ENCODE measurements at regions not wholly inside any gene's neighbourhood (a gene's known extent, or its start where the extent isn't known, plus 50 kb on each side); places are given as distances from the start of the nearest gene placed in this dataset.
A peak's percentile ranks its signal among the peaks of the same experiment; 100 is the strongest.

DNA sequence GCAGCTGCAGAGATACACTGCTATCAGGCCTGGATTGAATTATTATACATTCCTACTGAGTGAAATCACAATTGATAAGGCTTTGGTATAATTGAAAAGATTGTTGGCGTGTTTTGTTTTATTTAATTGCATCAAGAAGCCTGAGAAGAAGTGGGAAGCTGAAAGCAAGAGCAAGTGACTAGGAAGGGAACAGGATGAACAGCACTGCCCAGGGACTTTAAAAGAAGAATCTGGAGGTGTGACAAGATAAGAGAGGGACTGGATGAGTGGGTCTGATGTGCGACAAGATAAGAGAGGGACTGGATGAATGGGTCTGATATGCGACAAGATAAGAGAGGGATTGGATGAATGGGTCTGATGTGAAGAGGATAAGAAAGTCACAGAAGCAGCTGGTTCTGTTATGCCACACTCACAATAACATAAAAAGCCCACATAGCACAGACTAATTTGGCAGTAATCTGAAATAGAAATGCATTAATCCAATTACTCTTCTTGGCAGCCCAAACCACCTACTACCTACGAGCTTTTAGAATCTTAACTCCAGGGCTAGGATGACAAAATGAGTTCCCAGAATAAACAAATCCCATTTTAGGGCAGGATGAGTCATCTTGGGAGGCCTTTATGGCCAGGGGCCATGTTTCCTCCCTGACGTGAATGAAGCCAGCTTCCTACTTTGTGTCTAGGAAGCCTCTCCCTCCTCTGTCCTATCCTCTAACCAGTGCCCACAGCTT, 129.7 kb downstream of the DUSP10 start:
- DNase-seq (ENCODE audit: extremely low spot score) = peak; percentile 59
- no peak for TF ChIP-seq TARDBP (IDR thresholded peaks at IDR 0.05)
- no peak for TF ChIP-seq FOXK2 (IDR thresholded peaks at IDR 0.05)
- POLR2A ChIA-PET = interaction anchor here (0.6 to 0.7 kb wide), 2 partner anchors 129 to 1707 kb away, joined by 3 read pairs; partner anchors contain the start of gene DUSP10
- CTCF ChIA-PET = no interaction called here

DNA sequence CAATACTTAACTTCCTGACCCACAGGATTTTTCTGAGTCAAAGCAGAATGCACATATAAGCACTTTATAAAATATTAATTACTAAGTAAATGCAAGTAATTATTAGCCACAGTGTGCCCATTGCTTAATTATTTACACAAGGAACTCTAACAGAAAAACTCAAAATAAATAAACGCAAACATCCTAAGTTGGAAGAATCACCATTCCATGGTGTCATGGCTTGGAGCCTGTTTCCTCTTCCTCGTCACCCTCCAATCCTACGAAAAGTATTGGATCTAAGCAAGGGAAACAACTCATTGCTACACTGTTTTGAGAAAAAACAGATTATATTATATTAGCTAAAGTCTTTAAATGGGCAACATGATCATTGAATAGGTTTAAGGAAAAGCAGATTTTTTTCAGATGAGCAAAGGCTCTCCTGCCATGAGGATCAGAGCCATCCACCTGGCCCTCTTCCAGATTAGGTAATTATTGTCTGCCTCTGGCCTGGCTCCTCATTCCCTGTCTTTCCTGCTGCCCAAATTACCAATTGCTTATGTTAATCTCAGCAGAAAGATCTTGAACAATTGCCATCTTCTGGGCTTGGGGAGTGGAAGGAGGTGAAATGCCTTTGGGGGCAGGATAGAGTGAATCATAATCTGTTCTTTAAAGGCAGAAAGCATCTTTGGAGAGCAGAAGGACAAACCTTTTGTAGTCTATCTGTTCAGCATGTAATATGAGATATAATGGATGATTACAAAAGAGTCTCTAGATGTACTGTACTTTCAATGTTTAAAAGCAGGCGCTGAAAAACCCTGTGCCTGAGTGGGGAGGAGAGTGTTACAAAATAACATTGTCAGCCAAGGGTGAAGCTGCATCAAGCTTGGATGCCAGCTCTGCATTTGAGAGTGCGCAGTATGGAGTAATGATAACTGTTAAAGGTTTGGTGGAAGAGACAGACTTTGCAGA, 121.2 kb downstream of the DUSP10 start:
- no peak for TF ChIP-seq ARNT (IDR thresholded peaks at IDR 0.05)
- no peak for TF ChIP-seq FOXA1 (IDR thresholded peaks at IDR 0.05)
- no peak for TF ChIP-seq SP1 (IDR thresholded peaks at IDR 0.05)
- TF ChIP-seq ELF4 (IDR thresholded peaks at IDR 0.05) = no peak
- TF ChIP-seq HDGF (IDR thresholded peaks at IDR 0.05; ENCODE audit: borderline replicate concordance) = no peak
- CTCF ChIA-PET = no interaction called here
- no peak for DNase-seq (ENCODE audit: extremely low spot score)
- POLR2A ChIA-PET = no interaction called here

DNA sequence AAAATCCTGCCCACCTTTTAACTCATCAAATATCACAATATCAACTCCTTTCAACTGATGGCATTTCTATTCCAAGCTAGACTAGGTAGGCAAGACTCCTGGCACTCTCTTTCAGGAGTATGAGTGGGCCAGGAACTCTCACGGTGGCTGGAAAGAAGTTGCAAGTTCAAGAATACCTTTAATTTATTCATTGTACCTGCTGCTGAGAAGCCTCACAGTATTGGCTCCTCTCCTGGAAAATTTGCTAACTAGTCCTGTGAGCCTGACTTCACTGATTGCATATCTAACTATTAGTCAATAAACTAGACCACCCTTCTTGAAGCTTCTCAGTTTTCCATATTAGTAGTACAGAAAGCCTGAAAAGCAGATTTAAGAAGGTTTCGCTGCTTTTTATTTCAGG, 120.2 kb downstream of the DUSP10 start:
- CTCF ChIA-PET = no interaction called here
- TF ChIP-seq FOXA1 (IDR thresholded peaks at IDR 0.05) (no peak), CTBP1 (IDR thresholded peaks at IDR 0.05; ENCODE audit: borderline replicate concordance) (no peak), FOXM1 (IDR thresholded peaks at IDR 0.05; ENCODE audit: borderline replicate concordance) (no peak), NFRKB (IDR thresholded peaks at IDR 0.05) (no peak), ELF4 (IDR thresholded peaks at IDR 0.05) (no peak), TARDBP (IDR thresholded peaks at IDR 0.05) (no peak), ZNF384 (IDR thresholded peaks at IDR 0.05) (no peak), LEF1 (IDR thresholded peaks at IDR 0.05; ENCODE audit: borderline replicate concordance) (no peak), L3MBTL2 (conservative IDR thresholded peaks at IDR 0.05) (no peak), HDGF (IDR thresholded peaks at IDR 0.05; ENCODE audit: borderline replicate concordance) (no peak), SUZ12 (IDR thresholded peaks at IDR 0.05) (no peak), FOXK2 (IDR thresholded peaks at IDR 0.05) (no peak), ARNT (IDR thresholded peaks at IDR 0.05) (no peak), BHLHE40 (IDR thresholded peaks at IDR 0.05; ENCODE audit: borderline replicate concordance) (no peak), SP1 (IDR thresholded peaks at IDR 0.05) (no peak)
- TF ChIP-seq, protein P1, sequence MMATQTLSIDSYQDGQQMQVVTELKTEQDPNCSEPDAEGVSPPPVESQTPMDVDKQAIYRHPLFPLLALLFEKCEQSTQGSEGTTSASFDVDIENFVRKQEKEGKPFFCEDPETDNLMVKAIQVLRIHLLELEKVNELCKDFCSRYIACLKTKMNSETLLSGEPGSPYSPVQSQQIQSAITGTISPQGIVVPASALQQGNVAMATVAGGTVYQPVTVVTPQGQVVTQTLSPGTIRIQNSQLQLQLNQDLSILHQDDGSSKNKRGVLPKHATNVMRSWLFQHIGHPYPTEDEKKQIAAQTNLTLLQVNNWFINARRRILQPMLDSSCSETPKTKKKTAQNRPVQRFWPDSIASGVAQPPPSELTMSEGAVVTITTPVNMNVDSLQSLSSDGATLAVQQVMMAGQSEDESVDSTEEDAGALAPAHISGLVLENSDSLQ (IDR thresholded peaks at IDR 0.05) = no peak
- DNase-seq (ENCODE audit: extremely low spot score) = no peak
- POLR2A ChIA-PET = no interaction called here

DNA sequence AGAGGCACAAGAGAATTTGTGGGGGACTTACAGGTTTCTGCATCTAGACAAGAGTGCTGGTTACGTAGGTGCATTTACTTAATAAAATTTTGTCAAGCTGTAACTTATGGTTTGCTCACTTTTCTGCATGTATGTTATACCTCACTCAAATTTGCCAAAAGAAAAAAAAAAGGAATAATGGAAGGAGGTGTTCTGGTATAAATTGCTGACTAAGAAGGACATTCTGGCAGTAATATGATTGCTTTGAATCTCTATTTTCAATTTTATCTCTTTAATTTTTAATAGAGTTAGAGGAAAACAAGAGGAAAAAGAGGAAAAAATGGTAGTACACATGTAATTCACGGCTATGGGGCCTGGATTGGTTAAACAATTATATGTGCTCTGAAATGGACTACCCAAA, 119.5 kb downstream of the DUSP10 start:
- ChIA-PET CTCF (no interaction called here), POLR2A (no interaction called here)
- TF ChIP-seq L3MBTL2 (conservative IDR thresholded peaks at IDR 0.05) = no peak
- no peak for TF ChIP-seq SUZ12 (IDR thresholded peaks at IDR 0.05)
- no peak for TF ChIP-seq FOXM1 (IDR thresholded peaks at IDR 0.05; ENCODE audit: borderline replicate concordance)
- TF ChIP-seq, protein P1 (IDR thresholded peaks at IDR 0.05) = no peak
- TF ChIP-seq ARNT (IDR thresholded peaks at IDR 0.05) = no peak
- TF ChIP-seq TARDBP (IDR thresholded peaks at IDR 0.05) = no peak
- no peak for TF ChIP-seq HDGF (IDR thresholded peaks at IDR 0.05; ENCODE audit: borderline replicate concordance)
- TF ChIP-seq ZNF384 (IDR thresholded peaks at IDR 0.05) = no peak
- no peak for TF ChIP-seq FOXA1 (IDR thresholded peaks at IDR 0.05)
- no peak for TF ChIP-seq LEF1 (IDR thresholded peaks at IDR 0.05; ENCODE audit: borderline replicate concordance)
- no peak for TF ChIP-seq BHLHE40 (IDR thresholded peaks at IDR 0.05; ENCODE audit: borderline replicate concordance)
- TF ChIP-seq NFRKB (IDR thresholded peaks at IDR 0.05) = no peak
- no peak for TF ChIP-seq CTBP1 (IDR thresholded peaks at IDR 0.05; ENCODE audit: borderline replicate concordance)
- DNase-seq (ENCODE audit: extremely low spot score) = no peak

DNA sequence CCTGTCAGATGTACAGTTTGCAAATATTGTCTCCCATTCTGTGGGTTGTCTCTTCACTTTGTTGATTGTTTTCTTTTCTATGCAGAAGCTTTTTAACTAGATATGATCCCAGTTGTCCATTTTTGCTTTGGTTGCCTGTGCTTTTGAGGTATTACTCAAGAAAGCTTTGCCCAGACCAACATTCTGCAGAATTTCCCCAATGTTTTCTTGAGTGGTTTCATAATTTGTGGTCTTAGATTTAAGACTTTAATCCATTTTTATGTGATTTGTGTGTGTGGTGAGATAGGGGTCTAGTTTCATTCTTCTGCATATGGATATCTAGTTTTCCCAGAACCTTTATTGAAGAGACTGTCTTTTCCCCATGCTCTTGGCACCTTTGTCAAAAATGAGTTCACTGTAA, 116.9 kb downstream of the DUSP10 start:
- no peak for DNase-seq (ENCODE audit: extremely low spot score)
- CTCF ChIA-PET = no interaction called here
- TF ChIP-seq ARNT (IDR thresholded peaks at IDR 0.05) (no peak), FOXA1 (IDR thresholded peaks at IDR 0.05) (no peak), TARDBP (IDR thresholded peaks at IDR 0.05) (no peak), L3MBTL2 (conservative IDR thresholded peaks at IDR 0.05) (no peak), SUZ12 (IDR thresholded peaks at IDR 0.05) (no peak), SP1 (IDR thresholded peaks at IDR 0.05) (no peak), ELF4 (IDR thresholded peaks at IDR 0.05) (no peak), ZNF384 (IDR thresholded peaks at IDR 0.05) (no peak), HDGF (IDR thresholded peaks at IDR 0.05; ENCODE audit: borderline replicate concordance) (no peak)
- POLR2A ChIA-PET = no interaction called here

DNA sequence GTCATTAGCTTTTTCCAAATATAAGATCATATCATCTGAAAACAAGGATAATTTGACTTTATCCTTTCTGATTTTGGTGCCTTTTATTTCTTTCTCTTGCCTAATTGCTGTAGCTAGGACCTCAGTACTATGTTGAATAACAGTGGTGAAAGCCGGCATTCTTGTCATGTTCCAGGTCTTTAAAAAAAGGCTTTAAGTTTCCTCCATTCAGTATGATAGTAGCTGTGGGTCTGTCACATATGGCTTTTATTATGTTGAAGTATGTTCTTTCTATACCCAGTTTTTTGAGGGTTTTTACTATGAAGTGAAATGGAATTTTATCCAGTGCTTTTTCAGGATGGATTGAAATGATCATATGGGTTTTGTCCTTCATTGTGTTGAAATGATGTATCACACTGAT, 115.8 kb downstream of the DUSP10 start:
- no peak for DNase-seq (ENCODE audit: extremely low spot score)
- no peak for TF ChIP-seq FOXK2 (IDR thresholded peaks at IDR 0.05)
- TF ChIP-seq BHLHE40 (IDR thresholded peaks at IDR 0.05; ENCODE audit: borderline replicate concordance) = no peak
- TF ChIP-seq ELF4 (IDR thresholded peaks at IDR 0.05) = no peak
- no peak for TF ChIP-seq ZNF384 (IDR thresholded peaks at IDR 0.05)
- TF ChIP-seq L3MBTL2 (conservative IDR thresholded peaks at IDR 0.05) = no peak
- TF ChIP-seq TARDBP (IDR thresholded peaks at IDR 0.05) = no peak
- no peak for TF ChIP-seq LEF1 (IDR thresholded peaks at IDR 0.05; ENCODE audit: borderline replicate concordance)
- no peak for TF ChIP-seq HDGF (IDR thresholded peaks at IDR 0.05; ENCODE audit: borderline replicate concordance)
- no peak for TF ChIP-seq SUZ12 (IDR thresholded peaks at IDR 0.05)
- TF ChIP-seq SP1 (IDR thresholded peaks at IDR 0.05) = no peak
- TF ChIP-seq FOXA1 (IDR thresholded peaks at IDR 0.05) = no peak
- TF ChIP-seq CTBP1 (IDR thresholded peaks at IDR 0.05; ENCODE audit: borderline replicate concordance) = no peak
- no peak for TF ChIP-seq ARNT (IDR thresholded peaks at IDR 0.05)
- TF ChIP-seq NFRKB (IDR thresholded peaks at IDR 0.05) = no peak
- ChIA-PET POLR2A (no interaction called here), CTCF (no interaction called here)

Measured in HEK293T (cell line).